Ishikawa (cell line): ENCODE measurements at regions not wholly inside any gene's neighbourhood (a gene's known extent, or its start where the extent isn't known, plus 50 kb on each side); places are given as distances from the start of the nearest gene placed in this dataset.

ENCODE experiments used
- EP300 ChIP-seq: IDR thresholded peaks from 2 replicates; pipeline ENCODE4 v1.6.1; 2012; ENCODE audit warnings: borderline replicate concordance
- RAD21 ChIP-seq: IDR thresholded peaks from 2 replicates; pipeline ENCODE4 v1.6.1; 2012; ENCODE audit warnings: low read depth
- TF ChIP-seq, protein P1 (sequence below): IDR thresholded peaks from 2 replicates; pipeline ENCODE4 v1.6.1; 2012; ENCODE audit warnings: low read depth, mild to moderate bottlenecking

DNA sequence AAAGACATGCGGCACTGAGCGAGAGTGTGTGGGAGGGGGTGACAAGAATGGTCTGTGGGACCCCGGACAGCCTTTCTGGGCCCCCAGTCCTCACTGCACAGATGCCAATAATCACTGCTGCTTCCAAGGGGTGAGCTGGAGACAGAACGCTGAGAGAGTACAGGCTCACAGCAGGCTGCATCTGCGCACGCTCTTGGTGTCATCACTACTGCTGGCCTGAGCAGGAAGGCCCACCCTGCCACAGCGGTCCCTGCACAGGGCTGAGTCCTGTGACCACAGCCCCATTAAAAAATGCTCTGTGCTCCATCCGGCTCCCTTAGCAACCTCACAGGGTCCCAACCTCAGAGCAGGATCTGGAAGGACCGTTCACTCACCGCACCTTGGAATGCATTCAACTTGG is 205.5 kb upstream of the NSMCE3 start:
- TF ChIP-seq, protein P1, sequence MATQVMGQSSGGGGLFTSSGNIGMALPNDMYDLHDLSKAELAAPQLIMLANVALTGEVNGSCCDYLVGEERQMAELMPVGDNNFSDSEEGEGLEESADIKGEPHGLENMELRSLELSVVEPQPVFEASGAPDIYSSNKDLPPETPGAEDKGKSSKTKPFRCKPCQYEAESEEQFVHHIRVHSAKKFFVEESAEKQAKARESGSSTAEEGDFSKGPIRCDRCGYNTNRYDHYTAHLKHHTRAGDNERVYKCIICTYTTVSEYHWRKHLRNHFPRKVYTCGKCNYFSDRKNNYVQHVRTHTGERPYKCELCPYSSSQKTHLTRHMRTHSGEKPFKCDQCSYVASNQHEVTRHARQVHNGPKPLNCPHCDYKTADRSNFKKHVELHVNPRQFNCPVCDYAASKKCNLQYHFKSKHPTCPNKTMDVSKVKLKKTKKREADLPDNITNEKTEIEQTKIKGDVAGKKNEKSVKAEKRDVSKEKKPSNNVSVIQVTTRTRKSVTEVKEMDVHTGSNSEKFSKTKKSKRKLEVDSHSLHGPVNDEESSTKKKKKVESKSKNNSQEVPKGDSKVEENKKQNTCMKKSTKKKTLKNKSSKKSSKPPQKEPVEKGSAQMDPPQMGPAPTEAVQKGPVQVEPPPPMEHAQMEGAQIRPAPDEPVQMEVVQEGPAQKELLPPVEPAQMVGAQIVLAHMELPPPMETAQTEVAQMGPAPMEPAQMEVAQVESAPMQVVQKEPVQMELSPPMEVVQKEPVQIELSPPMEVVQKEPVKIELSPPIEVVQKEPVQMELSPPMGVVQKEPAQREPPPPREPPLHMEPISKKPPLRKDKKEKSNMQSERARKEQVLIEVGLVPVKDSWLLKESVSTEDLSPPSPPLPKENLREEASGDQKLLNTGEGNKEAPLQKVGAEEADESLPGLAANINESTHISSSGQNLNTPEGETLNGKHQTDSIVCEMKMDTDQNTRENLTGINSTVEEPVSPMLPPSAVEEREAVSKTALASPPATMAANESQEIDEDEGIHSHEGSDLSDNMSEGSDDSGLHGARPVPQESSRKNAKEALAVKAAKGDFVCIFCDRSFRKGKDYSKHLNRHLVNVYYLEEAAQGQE: no peak
- no peak for TF ChIP-seq EP300
- no peak for TF ChIP-seq RAD21
